ENCODE measurements at regions not wholly inside any gene's neighbourhood (a gene's known extent, or its start where the extent isn't known, plus 50 kb on each side); places are given as distances from the start of the nearest gene placed in this dataset.

- no peak for DNase-seq (ENCODE audit: low spot score)
- Histone ChIP-seq H3K9me3 (no peaks in the 10 kb centered on the region), H3K4me1 (replicated peaks) (no peaks in the 10 kb centered on the region), H3K36me3 (no peaks in the 10 kb centered on the region), H3K27me3 (replicated peaks; ENCODE audit: insufficient read depth) (no peaks in the 10 kb centered on the region), H3K4me3 (no peak overlapping the region), H3K27ac (no peak overlapping the region)
- TF ChIP-seq POLR2AphosphoS5 (IDR thresholded peaks at IDR 0.05) (no peak), CTCF (IDR thresholded peaks at IDR 0.05) (no peak), POLR2A (IDR thresholded peaks at IDR 0.05) (no peak)
- intact Hi-C loops (cut with DNase I) = no loop called here
Measured at GRCh38 chr13:79267560-79267959, 138.5 kb downstream of the RBM26 start.

GRCh38 chr13:79258489-79258888 lies 147.6 kb downstream of the RBM26 start:
- Histone ChIP-seq H3K4me3 (no peak overlapping the region), H3K27me3 (replicated peaks; ENCODE audit: insufficient read depth) (no peaks in the 10 kb centered on the region), H3K27ac (no peak overlapping the region), H3K4me1 (replicated peaks) (no peaks in the 10 kb centered on the region), H3K9me3 (no peaks in the 10 kb centered on the region), H3K36me3 (no peaks in the 10 kb centered on the region)
- 58% methylated on average over 3 of the region's 3 CpGs for WGBS
- no peak for DNase-seq (ENCODE audit: low spot score)
- no peak for TF ChIP-seq POLR2AphosphoS5 (IDR thresholded peaks at IDR 0.05)
- TF ChIP-seq POLR2A (IDR thresholded peaks at IDR 0.05) = no peak
- no peak for TF ChIP-seq CTCF (IDR thresholded peaks at IDR 0.05)
- intact Hi-C loops (cut with DNase I) = no loop called here

GRCh38 chr13:79246578-79246949 lies 159.5 kb downstream of the RBM26 start:
- Histone ChIP-seq H3K36me3 (no peaks in the 10 kb centered on the region), H3K9me3 (no peaks in the 10 kb centered on the region), H3K4me1 (replicated peaks) (no peaks in the 10 kb centered on the region), H3K4me3 (no peak overlapping the region), H3K27ac (no peak overlapping the region), H3K27me3 (replicated peaks; ENCODE audit: insufficient read depth) (no peaks in the 10 kb centered on the region)
- DNase-seq (ENCODE audit: low spot score) = no peak
- intact Hi-C loops (cut with DNase I) = no loop called here
- TF ChIP-seq POLR2A (IDR thresholded peaks at IDR 0.05) = no peak
- TF ChIP-seq CTCF (IDR thresholded peaks at IDR 0.05) = no peak
- no peak for TF ChIP-seq POLR2AphosphoS5 (IDR thresholded peaks at IDR 0.05)
- 69% methylated on average over 3 of the region's 3 CpGs for WGBS

GRCh38 chr13:79245937-79246577 lies 160.0 kb downstream of the RBM26 start:
- Histone ChIP-seq H3K36me3 (no peaks in the 10 kb centered on the region), H3K27me3 (replicated peaks; ENCODE audit: insufficient read depth) (no peaks in the 10 kb centered on the region), H3K9me3 (no peaks in the 10 kb centered on the region), H3K27ac (no peak overlapping the region), H3K4me1 (replicated peaks) (no peaks in the 10 kb centered on the region), H3K4me3 (no peak overlapping the region)
- no peak for TF ChIP-seq POLR2A (IDR thresholded peaks at IDR 0.05)
- no peak for TF ChIP-seq CTCF (IDR thresholded peaks at IDR 0.05)
- TF ChIP-seq POLR2AphosphoS5 (IDR thresholded peaks at IDR 0.05) = no peak
- intact Hi-C loops (cut with DNase I) = no loop called here
- 44% methylated on average over 8 of the region's 8 CpGs for WGBS
- no peak for DNase-seq (ENCODE audit: low spot score)

GRCh38 chr13:79241697-79242096 lies 164.4 kb downstream of the RBM26 start:
- intact Hi-C loops (cut with DNase I) = no loop called here
- H3K27me3 ChIP-seq (replicated peaks; ENCODE audit: insufficient read depth) = no peaks in the 10 kb centered on the region
- TF ChIP-seq CTCF (IDR thresholded peaks at IDR 0.05) (no peak), POLR2A (IDR thresholded peaks at IDR 0.05) (no peak), POLR2AphosphoS5 (IDR thresholded peaks at IDR 0.05) (no peak)
- H3K9me3 ChIP-seq = no peaks in the 10 kb centered on the region
- no peaks in the 10 kb centered on the region for H3K4me1 ChIP-seq (replicated peaks)
- H3K36me3 ChIP-seq = no peaks in the 10 kb centered on the region
- WGBS = 45% methylated on average over 4 of the region's 4 CpGs
- H3K27ac ChIP-seq = no peak overlapping the region
- no peak overlapping the region for H3K4me3 ChIP-seq
- DNase-seq (ENCODE audit: low spot score) = no peak

All from prostate gland (tissue), 2 donors.